ENCODE measurements at regions not wholly inside any gene's neighbourhood (a gene's known extent, or its start where the extent isn't known, plus 50 kb on each side); places are given as distances from the start of the nearest gene placed in this dataset.
"Not testable (repeated sequence)": the region's sequence is repeated elsewhere in the genome, so short reads cannot be mapped to it uniquely, and the experiment has no call there.

DNA sequence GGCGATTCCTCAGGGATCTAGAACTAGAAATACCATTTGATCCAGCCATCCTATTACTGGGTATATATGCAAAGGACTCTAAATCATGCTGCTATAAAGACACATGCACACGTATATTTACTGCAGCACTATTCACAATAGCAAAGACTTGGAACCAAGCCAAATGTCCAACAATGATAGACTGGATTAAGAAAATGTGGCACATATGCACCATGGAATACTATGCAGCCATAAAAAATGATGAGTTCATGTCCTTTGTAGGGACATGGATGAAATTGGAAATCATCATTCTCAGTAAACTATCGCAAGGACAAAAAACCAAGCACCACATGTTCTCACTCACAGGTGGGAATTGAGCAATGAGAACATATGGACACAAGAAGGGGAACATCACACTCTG is 93.1 kb upstream of the NT5E start:
- TF ChIP-seq, protein P1, sequence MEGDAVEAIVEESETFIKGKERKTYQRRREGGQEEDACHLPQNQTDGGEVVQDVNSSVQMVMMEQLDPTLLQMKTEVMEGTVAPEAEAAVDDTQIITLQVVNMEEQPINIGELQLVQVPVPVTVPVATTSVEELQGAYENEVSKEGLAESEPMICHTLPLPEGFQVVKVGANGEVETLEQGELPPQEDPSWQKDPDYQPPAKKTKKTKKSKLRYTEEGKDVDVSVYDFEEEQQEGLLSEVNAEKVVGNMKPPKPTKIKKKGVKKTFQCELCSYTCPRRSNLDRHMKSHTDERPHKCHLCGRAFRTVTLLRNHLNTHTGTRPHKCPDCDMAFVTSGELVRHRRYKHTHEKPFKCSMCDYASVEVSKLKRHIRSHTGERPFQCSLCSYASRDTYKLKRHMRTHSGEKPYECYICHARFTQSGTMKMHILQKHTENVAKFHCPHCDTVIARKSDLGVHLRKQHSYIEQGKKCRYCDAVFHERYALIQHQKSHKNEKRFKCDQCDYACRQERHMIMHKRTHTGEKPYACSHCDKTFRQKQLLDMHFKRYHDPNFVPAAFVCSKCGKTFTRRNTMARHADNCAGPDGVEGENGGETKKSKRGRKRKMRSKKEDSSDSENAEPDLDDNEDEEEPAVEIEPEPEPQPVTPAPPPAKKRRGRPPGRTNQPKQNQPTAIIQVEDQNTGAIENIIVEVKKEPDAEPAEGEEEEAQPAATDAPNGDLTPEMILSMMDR (conservative IDR thresholded peaks at IDR 0.05 in 1 of 2, IDR thresholded peaks at IDR 0.05 in 1 of 2; ENCODE audit: extremely low read depth in 1 of 2, insufficient read depth in 1 of 2, low read depth in 1 of 2, low read length in 2 of 2): not testable (repeated sequence)
- TF ChIP-seq EZH2 (IDR thresholded peaks at IDR 0.05; ENCODE audit: borderline replicate concordance, low read length): not testable (repeated sequence)
